22Rv1 (cell line): ENCODE measurements at regions not wholly inside any gene's neighbourhood (a gene's known extent, or its start where the extent isn't known, plus 50 kb on each side); places are given as distances from the start of the nearest gene placed in this dataset.

Experiments used
- H3K27ac ChIP-seq: fragments of 450-650 bp; 2 replicates; pipeline ENCODE4 v1.5.1; 2017
- ZFX ChIP-seq: fragments of 450-650 bp; IDR thresholded peaks from 2 replicates; pipeline ENCODE4 v1.6.1; 2017; ENCODE audit warnings: antibody characterized with exemption, borderline replicate concordance
- TF ChIP-seq, protein P1 (sequence below): fragments of 450-650 bp; IDR thresholded peaks from 2 replicates; pipeline ENCODE4 v1.5.1; 2017; ENCODE audit warnings: mild to moderate bottlenecking

DNA sequence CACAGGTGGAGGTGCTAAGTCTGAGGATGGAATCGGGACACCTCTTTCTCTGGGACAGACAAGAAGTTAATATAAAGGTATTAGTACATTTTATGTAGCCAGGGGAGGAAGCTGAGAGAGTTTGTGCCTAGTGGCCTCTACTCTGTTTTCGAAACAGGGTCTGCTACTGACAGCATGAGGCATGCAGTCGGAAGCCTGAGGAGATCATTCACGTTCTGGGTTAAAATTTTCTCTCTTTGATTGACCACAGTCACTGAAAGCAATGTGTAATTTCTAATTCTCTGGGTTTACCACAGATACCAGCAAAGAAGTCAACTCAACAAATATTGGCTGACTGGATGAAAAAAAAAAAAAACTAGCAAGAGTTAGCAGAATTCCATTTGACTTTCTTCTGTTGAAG lies 53.3 kb upstream of the KCTD7 start:
- TF ChIP-seq, protein P1, sequence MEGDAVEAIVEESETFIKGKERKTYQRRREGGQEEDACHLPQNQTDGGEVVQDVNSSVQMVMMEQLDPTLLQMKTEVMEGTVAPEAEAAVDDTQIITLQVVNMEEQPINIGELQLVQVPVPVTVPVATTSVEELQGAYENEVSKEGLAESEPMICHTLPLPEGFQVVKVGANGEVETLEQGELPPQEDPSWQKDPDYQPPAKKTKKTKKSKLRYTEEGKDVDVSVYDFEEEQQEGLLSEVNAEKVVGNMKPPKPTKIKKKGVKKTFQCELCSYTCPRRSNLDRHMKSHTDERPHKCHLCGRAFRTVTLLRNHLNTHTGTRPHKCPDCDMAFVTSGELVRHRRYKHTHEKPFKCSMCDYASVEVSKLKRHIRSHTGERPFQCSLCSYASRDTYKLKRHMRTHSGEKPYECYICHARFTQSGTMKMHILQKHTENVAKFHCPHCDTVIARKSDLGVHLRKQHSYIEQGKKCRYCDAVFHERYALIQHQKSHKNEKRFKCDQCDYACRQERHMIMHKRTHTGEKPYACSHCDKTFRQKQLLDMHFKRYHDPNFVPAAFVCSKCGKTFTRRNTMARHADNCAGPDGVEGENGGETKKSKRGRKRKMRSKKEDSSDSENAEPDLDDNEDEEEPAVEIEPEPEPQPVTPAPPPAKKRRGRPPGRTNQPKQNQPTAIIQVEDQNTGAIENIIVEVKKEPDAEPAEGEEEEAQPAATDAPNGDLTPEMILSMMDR = no peak
- no peak for TF ChIP-seq ZFX
- H3K27ac ChIP-seq = no peak overlapping the region

DNA sequence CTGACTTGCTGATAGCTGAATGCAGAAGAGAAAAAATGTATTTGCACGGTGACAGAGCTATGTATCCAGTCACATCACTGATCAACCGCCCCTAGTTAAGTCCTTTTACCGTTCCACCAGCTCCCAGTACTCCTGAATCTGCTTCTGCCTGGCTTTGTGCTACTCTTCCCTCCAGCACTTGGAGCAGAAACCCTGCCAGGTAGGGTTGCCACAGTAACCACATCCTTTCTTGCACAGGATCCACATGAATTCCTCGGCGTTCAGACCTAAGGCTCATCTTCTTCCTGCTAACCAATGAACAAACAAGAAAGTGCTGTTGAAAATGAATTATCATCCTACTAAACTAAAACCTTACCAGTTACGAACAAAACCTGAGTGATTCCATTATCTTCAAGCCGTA lies 52.0 kb upstream of the KCTD7 start:
- no peak overlapping the region for H3K27ac ChIP-seq
- no peak for TF ChIP-seq ZFX
- TF ChIP-seq, protein P1 = no peak
